GM18861 (cell line): ENCODE measurements at regions not wholly inside any gene's neighbourhood (a gene's known extent, or its start where the extent isn't known, plus 50 kb on each side); places are given as distances from the start of the nearest gene placed in this dataset.
"Not testable (repeated sequence)": the region's sequence is repeated elsewhere in the genome, so short reads cannot be mapped to it uniquely, and the experiment has no call there.

ENCODE experiments used
- ATAC-seq: cut with Tn5 transposase; IDR thresholded peaks from one replicate; pipeline ENCODE4 v1.9.1; 2021; ENCODE audit not compliant: unreplicated experiment

DNA sequence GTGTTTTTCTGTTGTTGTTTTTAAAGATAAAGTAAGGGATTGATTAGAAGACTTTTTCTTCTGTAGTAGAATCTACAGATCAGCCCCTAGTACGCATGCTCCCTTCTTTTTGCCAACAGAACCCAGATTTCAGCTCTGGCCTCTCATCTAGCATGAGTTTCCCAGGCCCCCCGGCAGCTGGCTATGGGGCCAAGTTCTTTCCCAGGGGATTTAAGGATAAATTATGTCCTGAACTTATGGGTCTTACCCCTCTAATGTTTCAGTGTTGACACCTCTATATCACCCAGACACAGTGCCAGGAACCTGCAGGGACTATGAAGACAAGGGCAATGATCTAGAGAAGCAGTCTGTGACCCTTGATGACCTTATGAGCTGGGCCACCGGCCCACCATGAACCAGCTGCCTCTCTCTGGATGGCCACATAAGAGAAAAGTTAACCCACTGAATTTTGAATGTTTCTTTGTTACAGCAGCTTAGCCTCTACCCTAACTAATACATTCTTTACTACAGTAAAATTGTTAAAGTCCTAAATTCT, 150.5 kb downstream of the UNC5CL start:
- no peak for ATAC-seq

DNA sequence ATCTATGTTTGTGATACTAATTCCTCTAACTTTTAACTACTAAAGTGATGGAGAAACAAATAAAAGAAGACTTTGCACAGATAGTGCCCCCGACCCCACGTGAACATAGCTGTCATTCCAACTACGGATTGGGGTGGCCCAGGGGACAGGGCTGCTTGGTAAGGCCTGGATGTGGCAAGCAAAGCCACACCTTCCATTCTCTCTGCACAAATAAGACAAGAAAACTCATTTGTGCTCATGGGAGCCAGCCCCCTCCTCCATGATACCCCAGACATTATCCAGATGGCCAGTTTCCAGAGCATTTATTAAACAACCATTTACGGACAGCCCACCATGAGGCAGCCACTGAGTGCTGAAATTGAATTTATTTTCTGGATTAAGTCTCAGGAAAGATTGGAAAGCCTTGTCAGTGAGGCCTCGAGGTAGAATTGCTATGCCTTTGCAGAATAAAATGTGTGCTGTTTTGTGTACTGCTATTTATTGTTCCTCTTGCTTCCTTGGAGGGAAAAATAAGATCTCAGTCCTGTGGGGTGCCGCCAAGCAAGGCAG, 151.2 kb downstream of the UNC5CL start:
- no peak for ATAC-seq

DNA sequence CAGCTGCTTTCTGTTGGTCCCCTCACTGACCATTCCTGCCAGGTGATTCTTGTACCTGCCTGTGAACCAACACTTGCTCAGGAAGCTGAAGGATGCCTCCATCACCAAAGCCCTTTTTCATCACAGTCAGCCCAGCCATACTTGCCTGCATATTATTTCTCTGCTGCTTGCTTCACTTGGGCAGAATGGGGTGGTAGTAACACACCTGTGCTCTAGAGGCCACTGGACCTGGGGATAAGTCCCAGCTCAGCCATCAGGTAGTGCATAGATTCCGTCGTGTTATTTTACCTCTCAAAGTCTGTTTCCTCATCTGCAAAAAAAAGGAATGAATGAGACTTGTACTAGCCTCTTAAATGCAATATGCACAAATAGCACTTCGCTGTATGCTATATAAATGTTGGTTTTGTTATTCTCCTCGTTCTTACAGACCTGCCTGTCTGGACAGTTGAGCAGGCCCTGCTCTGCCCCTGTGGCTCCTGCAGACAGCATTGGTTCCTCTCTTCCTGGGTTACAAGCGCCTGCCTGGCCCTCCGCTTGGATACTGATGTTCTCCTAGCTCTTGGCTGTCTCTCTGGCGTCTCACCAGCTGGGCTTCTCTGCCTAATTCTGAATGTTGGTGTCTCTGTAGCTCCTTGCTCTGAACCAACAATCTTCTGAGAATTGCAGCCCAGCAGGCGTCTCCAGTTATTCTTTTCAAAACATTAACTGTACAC, 151.8 kb downstream of the UNC5CL start:
- ATAC-seq = no peak

GRCh38 chr6:40885139-40885774, 153.8 kb downstream of the UNC5CL start:
- ATAC-seq = no peak

GRCh38 chr6:40882323-40882997, 156.6 kb downstream of the UNC5CL start:
- ATAC-seq = no peak

GRCh38 chr6:40881501-40881900, 157.5 kb downstream of the UNC5CL start:
- no peak for ATAC-seq

DNA sequence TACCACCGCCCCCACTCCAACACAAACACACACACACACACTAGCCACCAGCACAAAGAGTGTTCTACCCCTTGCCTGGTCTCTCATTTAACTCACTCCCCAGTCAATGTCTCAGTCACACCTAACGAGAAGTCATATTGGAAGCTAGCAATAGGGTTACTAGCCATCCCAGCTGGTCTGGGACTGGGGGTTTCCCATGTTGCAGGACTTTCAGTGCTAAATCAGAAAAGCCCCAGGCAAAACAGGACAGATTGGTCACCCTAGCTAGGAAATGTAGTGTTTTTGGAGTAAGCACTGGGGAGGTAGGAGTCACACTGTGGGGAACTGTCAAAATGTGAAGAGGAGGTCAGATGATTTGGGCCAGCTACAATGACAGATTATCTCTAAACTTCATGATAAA, 158.1 kb downstream of the UNC5CL start:
- no peak for ATAC-seq

- ATAC-seq = no peak
Measured at GRCh38 chr6:40879169-40879568, 159.9 kb downstream of the UNC5CL start.

DNA sequence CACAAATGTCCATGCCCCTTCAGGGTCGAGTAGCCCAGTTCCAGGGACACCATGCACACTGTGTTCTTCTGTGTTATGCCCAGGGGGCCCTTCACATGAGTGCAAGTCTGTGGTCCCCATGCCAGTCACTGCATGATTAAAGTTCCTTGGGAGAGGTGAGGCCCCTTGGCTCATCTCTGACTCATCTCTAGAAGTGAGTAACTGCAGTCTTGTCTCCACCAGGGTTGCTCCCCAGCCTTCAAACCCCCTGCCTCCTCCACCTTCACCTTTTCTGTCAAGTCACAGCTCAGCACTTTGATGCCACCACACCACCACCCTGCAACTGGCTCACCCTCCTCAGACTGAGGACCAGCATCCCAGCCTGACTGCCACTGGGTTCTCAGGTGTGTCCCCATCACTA, 161.7 kb downstream of the UNC5CL start:
- ATAC-seq = no peak

- ATAC-seq = no peak
Measured at GRCh38 chr6:40876336-40876735, 162.7 kb downstream of the UNC5CL start.

- no peak for ATAC-seq
Measured at GRCh38 chr6:40874495-40874894, 164.5 kb downstream of the UNC5CL start.

DNA sequence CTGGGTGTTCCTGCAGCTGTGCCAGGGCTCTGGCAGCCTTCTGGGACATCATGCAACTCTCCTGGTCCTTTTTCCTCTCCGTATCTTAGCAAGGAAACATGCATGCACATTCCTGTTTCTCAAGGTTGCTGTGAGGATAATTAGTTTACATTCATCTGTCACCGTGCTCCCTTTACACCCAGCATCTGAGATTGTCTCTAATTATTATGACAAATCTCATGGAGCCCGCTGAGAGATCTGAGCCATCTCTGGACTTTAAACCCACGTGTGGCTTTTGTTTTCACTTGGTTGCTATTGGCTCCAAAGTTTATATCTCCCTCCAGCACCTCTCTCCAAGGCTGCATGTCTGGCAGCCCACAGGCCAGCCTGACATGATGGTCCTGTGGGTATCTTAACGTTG, 167.6 kb downstream of the UNC5CL start:
- ATAC-seq = no peak

DNA sequence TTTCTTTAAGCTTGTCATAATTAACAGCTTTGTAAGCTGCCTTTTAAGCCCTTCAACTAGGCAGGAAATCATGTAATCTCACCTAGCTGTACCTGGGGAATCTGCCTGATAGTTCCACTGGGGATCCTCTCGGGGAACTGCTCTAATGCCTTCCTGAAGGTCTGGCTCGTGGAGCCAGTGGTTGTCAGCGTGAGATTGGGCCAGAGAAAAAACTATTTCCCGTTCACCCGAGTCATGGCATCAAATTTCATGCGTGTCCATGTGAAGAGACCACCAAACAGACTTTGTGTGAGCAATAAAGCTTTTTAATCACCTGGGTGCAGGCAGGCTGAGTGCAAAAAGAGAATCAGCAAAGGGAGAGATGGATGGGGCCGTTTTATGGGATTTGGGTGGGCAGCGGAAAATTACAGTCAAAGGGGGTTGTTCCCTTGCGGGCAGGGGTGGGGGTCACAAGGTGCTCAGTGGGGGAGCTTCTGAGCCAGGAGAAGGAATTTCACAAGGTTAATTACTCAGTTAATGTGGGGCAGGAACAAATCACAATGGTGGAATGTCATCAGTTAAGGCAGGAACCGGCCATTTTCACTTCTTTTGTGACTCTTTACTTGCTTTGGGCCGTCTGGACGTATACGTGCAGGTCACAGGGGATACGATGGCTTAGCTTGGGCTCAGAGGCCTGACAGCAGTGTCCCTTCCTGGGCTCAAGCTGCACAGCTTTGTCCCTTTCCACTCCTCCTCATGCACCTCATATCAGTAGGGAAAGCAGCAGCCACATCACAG, 170.7 kb downstream of the UNC5CL start:
- ATAC-seq = not testable (repeated sequence)

GRCh38 chr6:40867527-40867926, 171.5 kb downstream of the UNC5CL start:
- ATAC-seq = not testable (repeated sequence)

GRCh38 chr6:40865259-40865658, 173.8 kb downstream of the UNC5CL start:
- ATAC-seq = not testable (repeated sequence)

DNA sequence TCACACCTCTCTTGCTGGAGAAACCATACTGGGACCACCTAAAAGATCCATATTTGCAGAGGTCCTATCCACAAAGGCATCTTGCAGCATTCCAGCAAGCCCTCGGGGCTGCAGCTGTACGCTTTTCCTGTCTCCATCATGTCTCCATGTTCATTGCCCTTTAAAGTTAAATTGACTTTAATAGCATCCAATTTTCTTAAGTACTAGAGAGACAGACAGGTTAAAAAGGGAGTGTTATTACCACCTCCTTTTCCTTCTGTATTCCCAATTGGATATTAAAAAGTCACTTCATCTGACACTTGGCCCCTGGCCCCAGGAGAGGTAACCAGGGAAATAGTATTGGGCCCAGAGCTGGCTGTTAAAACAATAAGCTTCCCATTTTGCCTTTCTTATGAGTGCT, 178.6 kb downstream of the UNC5CL start:
- no peak for ATAC-seq

- ATAC-seq = no peak
Measured at GRCh38 chr6:40856271-40856670, 182.8 kb downstream of the UNC5CL start.

DNA sequence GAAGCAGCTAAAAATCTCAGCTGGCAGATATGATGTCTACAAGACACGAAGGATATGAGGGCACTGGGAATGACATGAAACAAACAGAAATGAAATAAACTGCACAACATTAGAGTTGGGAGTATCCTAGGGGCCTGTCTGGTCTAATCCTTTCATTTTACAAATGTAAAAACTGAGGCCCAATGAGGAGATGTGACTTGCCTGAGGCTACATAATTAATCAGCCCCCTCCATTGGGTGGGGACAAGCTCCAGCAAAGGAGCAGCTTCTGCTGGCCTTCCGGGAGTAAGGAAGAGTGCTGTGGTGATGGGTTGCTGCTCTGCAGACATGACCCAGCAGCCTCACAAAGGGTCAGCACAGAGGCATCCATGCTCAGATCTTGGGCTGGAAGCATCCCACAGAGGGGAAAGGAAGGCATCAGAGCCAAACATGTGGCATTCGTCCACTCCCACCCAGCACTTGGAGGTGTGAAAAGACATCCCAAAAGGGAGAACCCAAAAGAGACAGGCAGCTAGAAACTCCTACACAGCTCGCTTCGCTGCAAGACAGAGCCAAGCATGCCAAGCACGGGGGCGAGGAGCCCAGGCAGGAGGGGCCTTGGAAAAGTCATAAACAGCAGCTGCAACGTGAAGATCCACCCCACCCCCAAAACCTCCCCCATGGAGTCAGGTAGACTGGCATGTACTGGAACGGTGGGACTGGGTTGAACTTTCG, 183.7 kb downstream of the UNC5CL start:
- ATAC-seq = no peak

DNA sequence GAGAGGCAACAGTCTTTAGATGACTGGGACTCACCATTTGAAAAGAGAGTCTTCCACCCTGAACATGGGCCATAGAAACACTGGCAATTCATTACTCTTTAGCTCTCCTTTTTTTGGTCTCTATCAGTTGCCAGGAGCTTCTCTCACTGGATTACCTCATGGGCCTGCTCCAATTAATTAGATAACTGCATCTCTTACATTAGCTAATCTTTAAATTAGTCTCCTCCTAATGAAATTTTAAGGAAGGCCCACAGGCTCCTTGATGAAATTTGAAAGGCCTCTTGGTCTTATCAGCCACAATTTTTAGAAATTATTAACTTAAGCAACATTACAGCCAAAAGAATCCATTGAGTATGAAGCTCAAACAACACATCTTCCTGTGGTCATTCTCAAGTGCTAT, 184.4 kb downstream of the UNC5CL start:
- ATAC-seq = no peak

- no peak for ATAC-seq
Measured at GRCh38 chr6:40852779-40853373, 186.1 kb downstream of the UNC5CL start.
